NB4 (cell line): ENCODE measurements at regions not wholly inside any gene's neighbourhood (a gene's known extent, or its start where the extent isn't known, plus 50 kb on each side); places are given as distances from the start of the nearest gene placed in this dataset.

Experiments used
- CTCF ChIP-seq: IDR thresholded peaks from one replicate; pipeline ENCODE4 v1.5.1; 2012; ENCODE audit warnings: low read depth, low read length
- POLR2A ChIP-seq: IDR thresholded peaks from 2 replicates; pipeline ENCODE4 v1.6.1; 2011; ENCODE audit warnings: mild to moderate bottlenecking; ENCODE audit not compliant: insufficient read length; ENCODE audit errors: extremely low read depth

GRCh38 chr10:61001731-61002122 lies 57.7 kb upstream of the RHOBTB1 start:
- TF ChIP-seq POLR2A (no peak), CTCF (no peak)
